GM21515 (cell line): ENCODE measurements at regions not wholly inside any gene's neighbourhood (a gene's known extent, or its start where the extent isn't known, plus 50 kb on each side); places are given as distances from the start of the nearest gene placed in this dataset.

Experiments
- ATAC-seq: cut with Tn5 transposase; IDR thresholded peaks from one replicate; pipeline ENCODE4 v1.9.1; 2021; ENCODE audit not compliant: unreplicated experiment

- no peak for ATAC-seq
Observed at GRCh38 chr10:111872591-111872990, 311.0 kb downstream of the GPAM start.

GRCh38 chr10:111873041-111873440, 310.5 kb downstream of the GPAM start:
- ATAC-seq, result no peak

- ATAC-seq, result no peak
Observed at GRCh38 chr10:111873621-111874135, 309.9 kb downstream of the GPAM start.

- ATAC-seq, result no peak
Observed at GRCh38 chr10:111874576-111874975, 309.0 kb downstream of the GPAM start.

- no peak for ATAC-seq
Observed at GRCh38 chr10:111875725-111876124, 307.8 kb downstream of the GPAM start.

GRCh38 chr10:111877258-111877657, 306.3 kb downstream of the GPAM start:
- ATAC-seq, result no peak

GRCh38 chr10:111879969-111880368, 303.6 kb downstream of the GPAM start:
- no peak for ATAC-seq

GRCh38 chr10:111885046-111885445, 298.5 kb downstream of the GPAM start:
- no peak for ATAC-seq

GRCh38 chr10:111885919-111886318, 297.6 kb downstream of the GPAM start:
- ATAC-seq, result no peak

- ATAC-seq, result no peak
Observed at GRCh38 chr10:111887266-111887665, 296.3 kb downstream of the GPAM start.

- ATAC-seq, result no peak
Observed at GRCh38 chr10:111890046-111890445, 293.5 kb downstream of the GPAM start.

- ATAC-seq, result no peak
Observed at GRCh38 chr10:111916011-111916410, 267.6 kb downstream of the GPAM start.

- ATAC-seq, result no peak
Observed at GRCh38 chr10:111921821-111922220, 261.7 kb downstream of the GPAM start.

GRCh38 chr10:111923032-111923431, 260.5 kb downstream of the GPAM start:
- ATAC-seq, result no peak

- ATAC-seq, result no peak
Observed at GRCh38 chr10:111926286-111926685, 257.3 kb downstream of the GPAM start.

GRCh38 chr10:111933937-111934336, 249.6 kb downstream of the GPAM start:
- ATAC-seq, result no peak

- ATAC-seq, result no peak
Observed at GRCh38 chr10:111934931-111935330, 248.6 kb downstream of the GPAM start.

GRCh38 chr10:111936143-111936542, 247.4 kb downstream of the GPAM start:
- no peak for ATAC-seq

- ATAC-seq, result no peak
Observed at GRCh38 chr10:111944331-111944730, 239.2 kb downstream of the GPAM start.

GRCh38 chr10:111953949-111954348, 229.6 kb downstream of the GPAM start:
- no peak for ATAC-seq

- ATAC-seq, result no peak
Observed at GRCh38 chr10:111954386-111954785, 229.2 kb downstream of the GPAM start.

- ATAC-seq, result no peak
Observed at GRCh38 chr10:111956841-111957240, 226.7 kb downstream of the GPAM start.

GRCh38 chr10:111962951-111963350, 220.6 kb downstream of the GPAM start:
- no peak for ATAC-seq

- ATAC-seq, result no peak
Observed at GRCh38 chr10:111967116-111967515, 216.4 kb downstream of the GPAM start.
